Neural progenitor cell (in vitro differentiated cells): ENCODE measurements at regions not wholly inside any gene's neighbourhood (a gene's known extent, or its start where the extent isn't known, plus 50 kb on each side); places are given as distances from the start of the nearest gene placed in this dataset.

Experiments used
- DNase-seq: peaks from one replicate; pipeline ENCODE4 v3.0.0-alpha.2; 2016; ENCODE audit warnings: low spot score
- H2AFZ ChIP-seq: fragments of 200-600 bp; sonication (generic); replicated peaks from 2 replicates; pipeline ENCODE4 v1.6.1; 2016; ENCODE audit warnings: antibody characterized with exemption
- H3F3A ChIP-seq: fragments of 200-600 bp; sonication (generic); 2 replicates; pipeline ENCODE4 v1.6.1; 2016; ENCODE audit warnings: antibody characterized with exemption, low read depth
- H3K27ac ChIP-seq: fragments of 200-600 bp; sonication (generic); 2 replicates; pipeline ENCODE4 v1.5.1; 2016; ENCODE audit warnings: mild to moderate bottlenecking
- H3K27me3 ChIP-seq: fragments of 200-600 bp; sonication (generic); 2 replicates; pipeline ENCODE4 v1.6.1; 2016; ENCODE audit warnings: mild to moderate bottlenecking, moderate library complexity
- H3K36me3 ChIP-seq: fragments of 200-600 bp; sonication (generic); 2 replicates; pipeline ENCODE4 v1.5.1; 2016
- H3K4me1 ChIP-seq: fragments of 200-600 bp; sonication (generic); 2 replicates; pipeline ENCODE4 v1.6.1; 2016; ENCODE audit warnings: mixed run types
- H3K4me2 ChIP-seq: fragments of 200-600 bp; sonication (generic); 2 replicates; pipeline ENCODE4 v1.6.1; 2016
- H3K4me3 ChIP-seq: fragments of 200-600 bp; sonication (generic); 2 replicates; pipeline ENCODE4 v1.5.1; 2016
- H3K79me2 ChIP-seq: fragments of 200-600 bp; sonication (generic); 2 replicates; pipeline ENCODE4 v1.6.1; 2016; ENCODE audit warnings: low read depth
- H3K9ac ChIP-seq: fragments of 200-600 bp; sonication (generic); 2 replicates; pipeline ENCODE4 v1.6.1; 2016
- H3K9me3 ChIP-seq: fragments of 200-600 bp; sonication (generic); 2 replicates; pipeline ENCODE4 v1.5.1; 2016; ENCODE audit warnings: low read depth
- H4K20me1 ChIP-seq: fragments of 200-600 bp; sonication (generic); 2 replicates; pipeline ENCODE4 v1.6.1; 2016; ENCODE audit warnings: low read depth
- H3K27ac Mint-ChIP-seq: 3 replicates; pipeline ENCODE4 v1.8.0; 2021; ENCODE audit warnings: mixed read lengths
- H3K27me3 Mint-ChIP-seq: 2 replicates; pipeline ENCODE4 v1.8.0; 2022; ENCODE audit warnings: low read depth, mild to moderate bottlenecking, inconsistent platforms, moderate library complexity, mixed read lengths; ENCODE audit not compliant: insufficient read depth
- H3K36me3 Mint-ChIP-seq: 3 replicates; pipeline ENCODE4 v1.8.0; 2021; ENCODE audit warnings: mixed read lengths
- H3K4me1 Mint-ChIP-seq: 3 replicates; pipeline ENCODE4 v1.8.0; 2021; ENCODE audit warnings: mixed read lengths
- H3K4me3 Mint-ChIP-seq: 3 replicates; pipeline ENCODE4 v1.8.0; 2021; ENCODE audit warnings: mild to moderate bottlenecking, moderate library complexity, mixed read lengths
- H3K9me3 Mint-ChIP-seq: 3 replicates; pipeline ENCODE4 v1.8.0; 2020; ENCODE audit warnings: mixed read lengths
- CTCF ChIP-seq: fragments of 200-600 bp; sonication (generic); IDR thresholded peaks from 2 replicates; pipeline ENCODE4 v1.5.1; 2017; ENCODE audit warnings: antibody characterized with exemption, mild to moderate bottlenecking
- EZH2 ChIP-seq: fragments of 200-600 bp; sonication (generic); IDR thresholded peaks from 2 replicates; pipeline ENCODE4 v1.6.1; 2017; ENCODE audit warnings: antibody characterized with exemption, mild to moderate bottlenecking, moderate library complexity
- EZH2phosphoT487 ChIP-seq: fragments of 200-600 bp; sonication (generic); IDR thresholded peaks from 2 replicates; pipeline ENCODE4 v1.6.1; 2017; ENCODE audit warnings: antibody characterized with exemption

- H3K27me3 ChIP-seq, result no peaks in the 10 kb centered on the region
- H3K9me3 ChIP-seq, result no peaks in the 10 kb centered on the region
- H3K4me1 Mint-ChIP-seq, result no peaks in the 10 kb centered on the region
- no peaks in the 10 kb centered on the region for H3K4me1 ChIP-seq
- no peak overlapping the region for H3K4me2 ChIP-seq
- no peaks in the 10 kb centered on the region for H3K27me3 Mint-ChIP-seq
- no peaks in the 10 kb centered on the region for H3K79me2 ChIP-seq
- H3F3A ChIP-seq, result no peaks in the 10 kb centered on the region
- no peaks in the 10 kb centered on the region for H3K36me3 Mint-ChIP-seq
- H3K27ac Mint-ChIP-seq, result no peak overlapping the region
- H3K27ac ChIP-seq, result no peak overlapping the region
- no peak overlapping the region for H3K9ac ChIP-seq
- H3K36me3 ChIP-seq, result no peaks in the 10 kb centered on the region
- no peak for DNase-seq
- no peak overlapping the region for H2AFZ ChIP-seq
- TF ChIP-seq CTCF (no peak), EZH2phosphoT487 (no peak), EZH2 (no peak)
- no peak overlapping the region for H3K4me3 ChIP-seq
- no peaks in the 10 kb centered on the region for H4K20me1 ChIP-seq
- H3K9me3 Mint-ChIP-seq, result no peaks in the 10 kb centered on the region
- no peak overlapping the region for H3K4me3 Mint-ChIP-seq
Measured at GRCh38 chr2:220432645-220433044, 805.2 kb downstream of the SLC4A3 start.

GRCh38 chr2:220433131-220433530 is 805.7 kb downstream of the SLC4A3 start:
- no peaks in the 10 kb centered on the region for H3K36me3 ChIP-seq
- H3K79me2 ChIP-seq, result no peaks in the 10 kb centered on the region
- Mint-ChIP-seq H3K36me3 (no peaks in the 10 kb centered on the region), H3K27ac (no peak overlapping the region), H3K9me3 (no peaks in the 10 kb centered on the region), H3K27me3 (peaks cover 2% of the 10 kb centered on the region), H3K4me3 (no peak overlapping the region), H3K4me1 (no peaks in the 10 kb centered on the region)
- no peaks in the 10 kb centered on the region for H3K9me3 ChIP-seq
- no peak for DNase-seq
- H3K9ac ChIP-seq, result no peak overlapping the region
- no peak overlapping the region for H3K4me3 ChIP-seq
- H4K20me1 ChIP-seq, result no peaks in the 10 kb centered on the region
- TF ChIP-seq EZH2phosphoT487 (no peak), EZH2 (no peak), CTCF (no peak)
- H3K27me3 ChIP-seq, result no peaks in the 10 kb centered on the region
- no peak overlapping the region for H2AFZ ChIP-seq
- no peaks in the 10 kb centered on the region for H3K4me1 ChIP-seq
- H3K27ac ChIP-seq, result no peak overlapping the region
- H3K4me2 ChIP-seq, result no peak overlapping the region
- no peaks in the 10 kb centered on the region for H3F3A ChIP-seq

- H3K4me3 Mint-ChIP-seq, result no peak overlapping the region
- no peaks in the 10 kb centered on the region for H3K79me2 ChIP-seq
- no peaks in the 10 kb centered on the region for H3K4me1 Mint-ChIP-seq
- no peak for TF ChIP-seq EZH2
- TF ChIP-seq EZH2phosphoT487, result no peak
- TF ChIP-seq CTCF, result no peak
- no peak for DNase-seq
- no peak overlapping the region for H3K9ac ChIP-seq
- H2AFZ ChIP-seq, result no peak overlapping the region
- no peak overlapping the region for H3K27ac ChIP-seq
- H3K27me3 ChIP-seq, result no peaks in the 10 kb centered on the region
- H3K36me3 ChIP-seq, result no peaks in the 10 kb centered on the region
- no peaks in the 10 kb centered on the region for H3K4me1 ChIP-seq
- H3K9me3 Mint-ChIP-seq, result no peaks in the 10 kb centered on the region
- no peaks in the 10 kb centered on the region for H3K36me3 Mint-ChIP-seq
- H3K4me3 ChIP-seq, result no peak overlapping the region
- H3F3A ChIP-seq, result no peaks in the 10 kb centered on the region
- H3K9me3 ChIP-seq, result no peaks in the 10 kb centered on the region
- no peaks in the 10 kb centered on the region for H4K20me1 ChIP-seq
- no peak overlapping the region for H3K27ac Mint-ChIP-seq
- peaks cover 2% of the 10 kb centered on the region for H3K27me3 Mint-ChIP-seq
- H3K4me2 ChIP-seq, result no peak overlapping the region
Measured at GRCh38 chr2:220434385-220434784, 807.0 kb downstream of the SLC4A3 start.

GRCh38 chr2:220437938-220438337 is 810.5 kb downstream of the SLC4A3 start:
- Histone ChIP-seq H3K9me3 (no peaks in the 10 kb centered on the region), H4K20me1 (no peaks in the 10 kb centered on the region)
- H3K36me3 Mint-ChIP-seq, result no peaks in the 10 kb centered on the region

More at GRCh38 chr2:220437938-220438337, 810.5 kb downstream of the SLC4A3 start:
- Histone ChIP-seq H3K79me2 (no peaks in the 10 kb centered on the region), H3K27ac (no peak overlapping the region), H3K27me3 (no peaks in the 10 kb centered on the region), H3K4me1 (no peaks in the 10 kb centered on the region), H3K9ac (no peak overlapping the region), H3K36me3 (no peaks in the 10 kb centered on the region), H3F3A (no peaks in the 10 kb centered on the region), H2AFZ (no peak overlapping the region), H3K4me2 (no peak overlapping the region), H3K4me3 (no peak overlapping the region)
- Mint-ChIP-seq H3K4me3 (no peak overlapping the region), H3K9me3 (no peaks in the 10 kb centered on the region), H3K27me3 (peaks cover 2% of the 10 kb centered on the region), H3K4me1 (no peaks in the 10 kb centered on the region), H3K27ac (no peak overlapping the region)
- DNase-seq, result no peak
- TF ChIP-seq EZH2 (no peak), CTCF (no peak), EZH2phosphoT487 (no peak)
